Osteocyte (in vitro differentiated cells): ENCODE measurements at regions not wholly inside any gene's neighbourhood (a gene's known extent, or its start where the extent isn't known, plus 50 kb on each side); places are given as distances from the start of the nearest gene placed in this dataset.

Experiments used
- DNase-seq: peaks from one replicate; pipeline ENCODE4 v3.0.0; 2021; ENCODE audit warnings: mixed read lengths; ENCODE audit not compliant: unreplicated experiment; ENCODE audit errors: extremely low spot score
- H3K27ac Mint-ChIP-seq: one replicate; pipeline ENCODE4 v1.8.0; 2021; ENCODE audit warnings: mild to moderate bottlenecking, mixed read lengths; ENCODE audit not compliant: unreplicated experiment
- H3K27me3 Mint-ChIP-seq: one replicate; pipeline ENCODE4 v1.8.0; 2021; ENCODE audit warnings: mixed read lengths; ENCODE audit not compliant: unreplicated experiment
- H3K36me3 Mint-ChIP-seq: one replicate; pipeline ENCODE4 v1.8.0; 2021; ENCODE audit warnings: mixed read lengths; ENCODE audit not compliant: unreplicated experiment
- H3K4me1 Mint-ChIP-seq: one replicate; pipeline ENCODE4 v1.8.0; 2021; ENCODE audit warnings: mixed read lengths; ENCODE audit not compliant: unreplicated experiment
- H3K4me3 Mint-ChIP-seq: one replicate; pipeline ENCODE4 v1.8.0; 2021; ENCODE audit warnings: mild to moderate bottlenecking, moderate library complexity, mixed read lengths; ENCODE audit not compliant: unreplicated experiment
- H3K9me3 Mint-ChIP-seq: one replicate; pipeline ENCODE4 v1.8.0; 2021; ENCODE audit warnings: mixed read lengths; ENCODE audit not compliant: unreplicated experiment
- TF ChIP-seq, protein P1 (sequence below): fragments of 200-600 bp; sonication (generic); IDR thresholded peaks from 2 replicates; pipeline ENCODE4 v1.5.0; 2021; ENCODE audit warnings: antibody characterized with exemption, mild to moderate bottlenecking, moderate library complexity

DNA sequence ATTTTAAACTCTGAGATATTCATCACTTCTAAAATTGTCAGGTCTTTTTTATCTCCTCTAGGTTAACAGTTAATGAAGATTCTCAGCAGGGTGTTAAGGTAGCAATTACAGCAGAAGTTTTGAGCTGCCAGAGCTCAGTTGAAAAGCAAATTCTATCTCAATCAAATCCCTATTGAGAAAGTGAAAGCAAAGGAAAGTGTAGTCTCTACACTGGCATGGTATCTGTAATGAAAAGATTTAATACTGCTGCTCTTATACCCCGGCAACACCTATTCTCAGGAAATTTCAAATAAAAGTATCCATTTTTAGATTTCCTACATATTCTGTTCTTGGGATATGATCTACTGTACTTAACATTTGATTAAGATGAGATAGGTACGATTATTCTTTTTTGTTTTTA is 913.5 kb downstream of the MRPL39 start:
- no peaks in the 10 kb centered on the region for H3K36me3 Mint-ChIP-seq
- no peak overlapping the region for H3K4me3 Mint-ChIP-seq
- DNase-seq: no peak
- TF ChIP-seq, protein P1, sequence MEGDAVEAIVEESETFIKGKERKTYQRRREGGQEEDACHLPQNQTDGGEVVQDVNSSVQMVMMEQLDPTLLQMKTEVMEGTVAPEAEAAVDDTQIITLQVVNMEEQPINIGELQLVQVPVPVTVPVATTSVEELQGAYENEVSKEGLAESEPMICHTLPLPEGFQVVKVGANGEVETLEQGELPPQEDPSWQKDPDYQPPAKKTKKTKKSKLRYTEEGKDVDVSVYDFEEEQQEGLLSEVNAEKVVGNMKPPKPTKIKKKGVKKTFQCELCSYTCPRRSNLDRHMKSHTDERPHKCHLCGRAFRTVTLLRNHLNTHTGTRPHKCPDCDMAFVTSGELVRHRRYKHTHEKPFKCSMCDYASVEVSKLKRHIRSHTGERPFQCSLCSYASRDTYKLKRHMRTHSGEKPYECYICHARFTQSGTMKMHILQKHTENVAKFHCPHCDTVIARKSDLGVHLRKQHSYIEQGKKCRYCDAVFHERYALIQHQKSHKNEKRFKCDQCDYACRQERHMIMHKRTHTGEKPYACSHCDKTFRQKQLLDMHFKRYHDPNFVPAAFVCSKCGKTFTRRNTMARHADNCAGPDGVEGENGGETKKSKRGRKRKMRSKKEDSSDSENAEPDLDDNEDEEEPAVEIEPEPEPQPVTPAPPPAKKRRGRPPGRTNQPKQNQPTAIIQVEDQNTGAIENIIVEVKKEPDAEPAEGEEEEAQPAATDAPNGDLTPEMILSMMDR: no peak
- peaks cover 22% of the 10 kb centered on the region for H3K9me3 Mint-ChIP-seq
- no peaks in the 10 kb centered on the region for H3K27me3 Mint-ChIP-seq
- no peaks in the 10 kb centered on the region for H3K4me1 Mint-ChIP-seq
- no peak overlapping the region for H3K27ac Mint-ChIP-seq

DNA sequence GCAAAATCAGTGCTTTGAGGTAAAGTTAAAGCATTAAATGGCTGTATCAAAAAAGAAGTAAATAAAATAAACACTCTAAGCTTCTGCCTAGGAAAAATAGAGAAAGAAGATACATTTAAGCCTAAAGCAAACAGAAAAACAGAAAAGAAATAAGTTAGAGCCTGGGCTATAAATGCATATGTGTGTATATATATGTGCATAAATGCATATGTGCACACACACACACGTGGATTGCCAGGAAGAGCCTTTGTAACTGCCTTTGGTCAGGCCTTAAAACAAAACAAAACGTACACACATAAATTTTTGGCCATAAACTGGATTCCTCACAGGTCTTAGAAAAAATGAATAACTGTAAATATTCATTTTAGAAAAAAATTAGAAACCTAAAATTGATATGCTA is 925.8 kb downstream of the MRPL39 start:
- Mint-ChIP-seq H3K4me1 (no peaks in the 10 kb centered on the region), H3K36me3 (no peaks in the 10 kb centered on the region), H3K9me3 (peaks cover 27% of the 10 kb centered on the region), H3K4me3 (no peak overlapping the region), H3K27me3 (no peaks in the 10 kb centered on the region), H3K27ac (no peak overlapping the region)
- TF ChIP-seq, protein P1: no peak
- DNase-seq: no peak

DNA sequence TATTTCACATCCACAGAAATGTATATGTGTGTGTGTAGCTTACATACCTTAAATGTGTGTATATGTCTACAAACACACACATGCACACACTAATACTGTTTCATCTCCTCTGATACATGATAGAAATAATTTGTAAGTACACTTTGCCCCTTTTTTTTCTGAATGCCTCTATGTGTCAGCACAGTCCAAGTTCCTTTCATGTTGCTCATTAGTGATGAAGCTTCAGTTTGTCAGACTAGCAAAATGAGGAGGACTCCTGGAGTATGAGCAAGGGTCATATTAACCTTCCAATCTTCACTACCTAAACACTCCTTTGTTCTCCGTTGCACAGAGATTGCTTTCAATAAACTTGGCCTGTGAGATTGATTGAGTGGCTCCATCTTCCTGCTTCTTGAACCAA is 935.4 kb downstream of the MRPL39 start:
- H3K4me3 Mint-ChIP-seq: no peak overlapping the region
- peaks cover 31% of the 10 kb centered on the region for H3K9me3 Mint-ChIP-seq
- H3K27ac Mint-ChIP-seq: no peak overlapping the region
- no peaks in the 10 kb centered on the region for H3K27me3 Mint-ChIP-seq
- DNase-seq: no peak
- no peaks in the 10 kb centered on the region for H3K36me3 Mint-ChIP-seq
- TF ChIP-seq, protein P1: no peak
- H3K4me1 Mint-ChIP-seq: no peaks in the 10 kb centered on the region

DNA sequence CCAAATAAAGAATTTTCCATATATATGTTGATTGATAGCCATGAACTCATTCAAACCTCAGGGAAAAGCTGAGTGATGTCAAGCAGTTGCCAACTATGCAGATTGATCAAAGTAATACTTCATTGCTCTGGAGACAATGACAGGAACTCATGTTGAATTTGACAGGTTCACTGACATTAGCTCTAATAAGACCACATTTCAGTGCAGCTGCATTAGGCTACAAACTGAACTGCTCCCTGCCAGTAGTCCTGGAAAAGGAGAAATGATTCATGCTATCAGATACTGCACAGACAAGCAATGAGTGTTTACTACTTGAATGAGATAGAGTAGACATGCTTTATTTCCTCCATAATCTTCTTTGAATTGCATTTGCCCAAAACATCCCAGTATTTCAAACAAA is 948.4 kb downstream of the MRPL39 start:
- Mint-ChIP-seq H3K4me3 (no peak overlapping the region), H3K4me1 (no peaks in the 10 kb centered on the region), H3K36me3 (peaks cover under 1% of the 10 kb centered on the region), H3K27me3 (no peaks in the 10 kb centered on the region), H3K27ac (no peak overlapping the region), H3K9me3 (peaks cover 33% of the 10 kb centered on the region)
- TF ChIP-seq, protein P1: no peak
- DNase-seq: no peak

DNA sequence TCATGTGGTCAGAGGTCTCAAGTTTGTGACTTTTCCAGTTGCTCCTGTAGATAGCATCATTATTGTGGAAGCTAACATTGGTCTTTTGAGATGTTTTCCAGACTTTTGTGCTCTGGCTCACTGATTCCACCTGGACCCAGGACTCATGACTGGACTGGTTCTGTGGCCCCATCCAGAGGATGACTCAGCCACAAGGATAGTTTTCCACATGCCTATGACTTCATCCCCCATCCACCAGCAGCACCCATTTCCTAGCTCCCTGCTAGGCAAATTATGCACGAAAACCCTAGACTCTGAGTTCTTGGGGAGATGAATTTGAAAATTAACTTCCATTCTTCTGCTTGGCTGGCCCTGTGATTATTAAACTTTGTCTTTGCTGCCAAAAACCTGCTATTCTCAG is 949.3 kb downstream of the MRPL39 start:
- no peak for DNase-seq
- Mint-ChIP-seq H3K36me3 (no peaks in the 10 kb centered on the region), H3K4me1 (no peaks in the 10 kb centered on the region), H3K27me3 (no peaks in the 10 kb centered on the region), H3K27ac (no peak overlapping the region), H3K4me3 (no peak overlapping the region), H3K9me3 (peaks cover 28% of the 10 kb centered on the region)
- TF ChIP-seq, protein P1: no peak
